IMR-90 (cell line): ENCODE measurements at regions not wholly inside any gene's neighbourhood (a gene's known extent, or its start where the extent isn't known, plus 50 kb on each side); places are given as distances from the start of the nearest gene placed in this dataset.

Experiments
- CHD1 ChIP-seq: IDR thresholded peaks from 2 replicates; pipeline ENCODE4 v1.6.1; 2012; ENCODE audit warnings: low read depth, low read length, improper control_type of control experiment
- FOS ChIP-seq: fragments of 150-350 bp; IDR thresholded peaks from 2 replicates; pipeline ENCODE4 v1.6.1; 2016; ENCODE audit warnings: low read depth, low read length
- MAFK ChIP-seq: IDR thresholded peaks from 2 replicates; pipeline ENCODE4 v1.6.1; 2012; ENCODE audit warnings: low read depth, low read length, improper control_type of control experiment
- MXI1 ChIP-seq: IDR thresholded peaks from 2 replicates; pipeline ENCODE4 v1.6.1; 2012; ENCODE audit warnings: low read depth, mild to moderate bottlenecking, low read length, moderate library complexity, borderline replicate concordance
- POLR2A ChIP-seq: IDR thresholded peaks from 2 replicates; pipeline ENCODE4 v1.6.1; 2012; ENCODE audit warnings: mild to moderate bottlenecking, low read depth, low read length
- RAD21 ChIP-seq: IDR thresholded peaks from 2 replicates; pipeline ENCODE4 v1.6.1; 2012; ENCODE audit warnings: low read length, improper control_type of control experiment
- RFX5 ChIP-seq: IDR thresholded peaks from 2 replicates; pipeline ENCODE4 v1.8.0; 2012; ENCODE audit warnings: low read depth, mild to moderate bottlenecking, low read length, moderate library complexity
- USF2 ChIP-seq: fragments of 150-350 bp; IDR thresholded peaks from 2 replicates; pipeline ENCODE4 v1.6.1; 2017; ENCODE audit warnings: mild to moderate bottlenecking, antibody characterized with exemption, low read length, low read depth
- TF ChIP-seq, protein P1 (sequence below): conservative IDR thresholded peaks from 2 replicates; pipeline ENCODE4 v1.5.1; 2012; ENCODE audit warnings: mild to moderate bottlenecking, low read depth, low read length, improper control_type of control experiment
- TF ChIP-seq, protein P2 (sequence below): fragments of 150-350 bp; IDR thresholded peaks from 2 replicates; pipeline ENCODE4 v1.6.1; 2016; ENCODE audit warnings: low read depth, mild to moderate bottlenecking, low read length, moderate library complexity, borderline replicate concordance

DNA sequence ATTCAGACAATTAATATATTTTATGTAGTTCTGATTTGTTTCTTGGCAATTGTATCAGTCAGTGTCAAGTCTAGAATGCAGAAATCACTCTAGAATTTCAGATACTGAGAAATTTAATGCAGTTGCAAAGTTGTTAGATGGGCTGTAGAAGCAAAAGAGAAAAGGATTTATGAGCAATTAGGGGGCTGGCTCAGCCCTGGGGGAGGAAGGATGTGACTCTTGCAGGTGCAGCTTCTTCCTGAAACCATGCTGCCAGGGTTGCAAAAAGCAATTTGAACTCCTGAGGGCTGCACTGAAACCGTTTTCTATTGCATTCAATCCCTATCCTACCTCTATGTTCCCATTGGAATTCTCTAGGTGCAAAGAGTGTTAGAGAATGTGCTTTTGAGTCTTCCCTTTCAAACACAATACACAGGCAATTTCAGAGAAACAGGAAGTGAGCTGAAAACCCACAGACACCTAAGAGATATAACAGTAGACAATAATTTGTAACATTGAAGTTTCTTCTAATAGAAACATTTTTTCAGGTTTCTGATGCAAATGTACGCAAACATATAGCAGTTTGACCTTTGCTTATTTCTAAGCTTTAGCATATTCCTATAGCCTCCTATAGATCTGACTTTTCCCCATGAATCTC, 814.7 kb upstream of the ATXN8OS start:
- TF ChIP-seq MXI1, result no peak
- TF ChIP-seq, protein P1, sequence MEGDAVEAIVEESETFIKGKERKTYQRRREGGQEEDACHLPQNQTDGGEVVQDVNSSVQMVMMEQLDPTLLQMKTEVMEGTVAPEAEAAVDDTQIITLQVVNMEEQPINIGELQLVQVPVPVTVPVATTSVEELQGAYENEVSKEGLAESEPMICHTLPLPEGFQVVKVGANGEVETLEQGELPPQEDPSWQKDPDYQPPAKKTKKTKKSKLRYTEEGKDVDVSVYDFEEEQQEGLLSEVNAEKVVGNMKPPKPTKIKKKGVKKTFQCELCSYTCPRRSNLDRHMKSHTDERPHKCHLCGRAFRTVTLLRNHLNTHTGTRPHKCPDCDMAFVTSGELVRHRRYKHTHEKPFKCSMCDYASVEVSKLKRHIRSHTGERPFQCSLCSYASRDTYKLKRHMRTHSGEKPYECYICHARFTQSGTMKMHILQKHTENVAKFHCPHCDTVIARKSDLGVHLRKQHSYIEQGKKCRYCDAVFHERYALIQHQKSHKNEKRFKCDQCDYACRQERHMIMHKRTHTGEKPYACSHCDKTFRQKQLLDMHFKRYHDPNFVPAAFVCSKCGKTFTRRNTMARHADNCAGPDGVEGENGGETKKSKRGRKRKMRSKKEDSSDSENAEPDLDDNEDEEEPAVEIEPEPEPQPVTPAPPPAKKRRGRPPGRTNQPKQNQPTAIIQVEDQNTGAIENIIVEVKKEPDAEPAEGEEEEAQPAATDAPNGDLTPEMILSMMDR, result no peak
- TF ChIP-seq MAFK, result no peak
- TF ChIP-seq USF2, result no peak
- TF ChIP-seq POLR2A, result no peak
- no peak for TF ChIP-seq FOS
- TF ChIP-seq, protein P2, sequence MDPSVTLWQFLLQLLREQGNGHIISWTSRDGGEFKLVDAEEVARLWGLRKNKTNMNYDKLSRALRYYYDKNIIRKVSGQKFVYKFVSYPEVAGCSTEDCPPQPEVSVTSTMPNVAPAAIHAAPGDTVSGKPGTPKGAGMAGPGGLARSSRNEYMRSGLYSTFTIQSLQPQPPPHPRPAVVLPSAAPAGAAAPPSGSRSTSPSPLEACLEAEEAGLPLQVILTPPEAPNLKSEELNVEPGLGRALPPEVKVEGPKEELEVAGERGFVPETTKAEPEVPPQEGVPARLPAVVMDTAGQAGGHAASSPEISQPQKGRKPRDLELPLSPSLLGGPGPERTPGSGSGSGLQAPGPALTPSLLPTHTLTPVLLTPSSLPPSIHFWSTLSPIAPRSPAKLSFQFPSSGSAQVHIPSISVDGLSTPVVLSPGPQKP, result no peak
- TF ChIP-seq RAD21, result no peak
- TF ChIP-seq CHD1, result no peak
- TF ChIP-seq RFX5, result no peak
